Natural killer cell (primary cell): ENCODE measurements at regions not wholly inside any gene's neighbourhood (a gene's known extent, or its start where the extent isn't known, plus 50 kb on each side); places are given as distances from the start of the nearest gene placed in this dataset.

ENCODE experiments used
- ATAC-seq, 3 donors: fragments of 150-1000 bp in 2 of 3; fragments of 200-7000 bp in 1 of 3; cut with Tn5 transposase; 1 replicate in 1 of 3; 2 replicates in 2 of 3; pipeline ENCODE4 v1.10.0; 2021; ENCODE audit warnings: mild to moderate bottlenecking in 2 of 3, moderate library complexity in 2 of 3
- DNase-seq, 2 donors: peaks; one replicate each; pipeline versions ENCODE4 v3.0.0 to v3.0.0-alpha.2; 2013 to 2021; ENCODE audit warnings: mixed read lengths in 1 of 2
- H3K27ac ChIP-seq: one replicate; pipeline ENCODE4 v1.5.1; 2013; ENCODE audit warnings: mild to moderate bottlenecking, low read length
- H3K27me3 ChIP-seq: one replicate; pipeline ENCODE4 v1.6.1; 2013; ENCODE audit warnings: low read length; ENCODE audit not compliant: control insufficient read depth, insufficient read depth
- H3K36me3 ChIP-seq: one replicate; pipeline ENCODE4 v1.6.1; 2013; ENCODE audit warnings: low read length; ENCODE audit not compliant: control insufficient read depth, insufficient read depth
- H3K4me1 ChIP-seq: one replicate; pipeline ENCODE4 v1.6.1; 2013; ENCODE audit warnings: low read length; ENCODE audit not compliant: control insufficient read depth, insufficient read depth
- H3K4me3 ChIP-seq: one replicate; pipeline ENCODE4 v1.5.1; 2013; ENCODE audit warnings: low read length
- H3K9me3 ChIP-seq: one replicate; pipeline ENCODE4 v1.6.1; 2013; ENCODE audit warnings: low read length; ENCODE audit not compliant: control insufficient read depth, insufficient read depth
- H3K27ac Mint-ChIP-seq, 2 donors: one replicate each; pipeline ENCODE4 v1.8.0; 2022; ENCODE audit warnings: mild to moderate bottlenecking in 2 of 2, mixed read lengths in 2 of 2, moderate library complexity in 1 of 2
- H3K27me3 Mint-ChIP-seq, 2 donors: one replicate each; pipeline ENCODE4 v1.8.0; 2022; ENCODE audit warnings: low read depth in 2 of 2, mixed read lengths in 2 of 2
- H3K36me3 Mint-ChIP-seq: one replicate; pipeline ENCODE4 v1.8.0; 2022; ENCODE audit warnings: mixed read lengths
- H3K4me1 Mint-ChIP-seq, 2 donors: one replicate each; pipeline ENCODE4 v1.8.0; 2022; ENCODE audit warnings: mixed read lengths in 2 of 2
- H3K4me3 Mint-ChIP-seq: one replicate; pipeline ENCODE4 v1.8.0; 2022; ENCODE audit warnings: mild to moderate bottlenecking, moderate library complexity, mixed read lengths
- H3K9me3 Mint-ChIP-seq, 2 donors: one replicate each; pipeline ENCODE4 v1.8.0; 2022; ENCODE audit warnings: mixed read lengths in 2 of 2
- WGBS: methylation state at CpG from one replicate; pipeline ENCODE4 v1.1.7; 2013; ENCODE audit warnings: missing lambda C conversion rate; ENCODE audit not compliant: insufficient coverage; 5-methylcytosine and 5-hydroxymethylcytosine counted together
- intact Hi-C: fragments of 100-400 bp; cut with micrococcal nuclease; formaldehyde crosslinking; loops from one replicate; pipeline ENCODE4 v1.14.2; 2022
- TF ChIP-seq, protein P1 (sequence below): fragments of 200-600 bp; IDR thresholded peaks from one replicate; pipeline ENCODE4 v1.8.0; 2022; ENCODE audit warnings: antibody characterized with exemption

DNA sequence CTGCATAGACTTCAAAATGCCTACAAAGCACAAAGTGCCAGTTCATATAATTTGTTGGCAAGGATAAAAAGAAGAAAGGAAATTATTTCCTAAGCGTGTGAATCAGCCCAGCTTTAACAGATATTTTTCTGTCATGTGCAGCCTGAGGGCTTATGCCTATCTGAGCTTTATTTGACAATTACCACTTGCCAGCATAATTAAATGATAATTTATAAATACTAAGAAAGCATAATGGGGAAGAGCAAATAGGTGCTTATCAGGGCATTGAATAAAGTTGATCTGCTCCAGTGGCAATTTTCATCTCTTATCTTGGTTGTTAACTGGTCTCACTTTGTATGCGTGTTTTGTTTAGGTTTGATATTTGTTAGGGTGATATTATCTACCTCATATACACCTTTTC is 313.4 kb upstream of the DNAJC19 start:
- H3K4me3 ChIP-seq, result no peak overlapping the region
- Mint-ChIP-seq H3K9me3 (peaks cover 8 to 11% of the 10 kb centered on the region in 2 donors), H3K4me3 (no peak overlapping the region), H3K27ac (no peak overlapping the region), H3K36me3 (peaks cover 8% of the 10 kb centered on the region), H3K27me3 (no peaks in the 10 kb centered on the region), H3K4me1 (no peaks in the 10 kb centered on the region)
- intact Hi-C loops, result no loop called here
- H3K4me1 ChIP-seq, result no peaks in the 10 kb centered on the region
- H3K9me3 ChIP-seq, result no peaks in the 10 kb centered on the region
- no peak overlapping the region for H3K27ac ChIP-seq
- no peaks in the 10 kb centered on the region for H3K27me3 ChIP-seq
- DNase-seq (no peak), ATAC-seq (no peak)
- 100% methylated on average over 1 of the region's 2 CpGs for WGBS
- no peaks in the 10 kb centered on the region for H3K36me3 ChIP-seq
- TF ChIP-seq, protein P1, sequence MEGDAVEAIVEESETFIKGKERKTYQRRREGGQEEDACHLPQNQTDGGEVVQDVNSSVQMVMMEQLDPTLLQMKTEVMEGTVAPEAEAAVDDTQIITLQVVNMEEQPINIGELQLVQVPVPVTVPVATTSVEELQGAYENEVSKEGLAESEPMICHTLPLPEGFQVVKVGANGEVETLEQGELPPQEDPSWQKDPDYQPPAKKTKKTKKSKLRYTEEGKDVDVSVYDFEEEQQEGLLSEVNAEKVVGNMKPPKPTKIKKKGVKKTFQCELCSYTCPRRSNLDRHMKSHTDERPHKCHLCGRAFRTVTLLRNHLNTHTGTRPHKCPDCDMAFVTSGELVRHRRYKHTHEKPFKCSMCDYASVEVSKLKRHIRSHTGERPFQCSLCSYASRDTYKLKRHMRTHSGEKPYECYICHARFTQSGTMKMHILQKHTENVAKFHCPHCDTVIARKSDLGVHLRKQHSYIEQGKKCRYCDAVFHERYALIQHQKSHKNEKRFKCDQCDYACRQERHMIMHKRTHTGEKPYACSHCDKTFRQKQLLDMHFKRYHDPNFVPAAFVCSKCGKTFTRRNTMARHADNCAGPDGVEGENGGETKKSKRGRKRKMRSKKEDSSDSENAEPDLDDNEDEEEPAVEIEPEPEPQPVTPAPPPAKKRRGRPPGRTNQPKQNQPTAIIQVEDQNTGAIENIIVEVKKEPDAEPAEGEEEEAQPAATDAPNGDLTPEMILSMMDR, result no peak

DNA sequence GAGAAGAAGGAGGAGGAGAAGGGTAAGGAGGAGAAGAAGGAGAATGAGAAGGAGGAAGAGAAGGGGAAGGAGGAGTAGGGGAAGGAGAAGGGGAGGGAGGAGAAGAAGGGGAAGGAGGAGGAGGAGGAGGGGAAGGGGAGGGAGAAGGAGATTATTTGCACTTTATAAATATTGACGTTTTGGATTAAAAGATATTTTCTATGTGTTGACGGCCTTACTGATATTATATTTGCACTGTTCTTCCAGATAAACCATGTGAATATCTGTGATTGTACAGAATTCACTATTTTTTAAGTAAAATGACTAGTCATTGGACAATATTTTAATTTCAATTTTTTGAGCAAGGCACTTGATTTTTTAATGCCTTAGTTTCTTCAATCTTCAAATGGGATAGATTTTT is 310.5 kb upstream of the DNAJC19 start:
- DNase-seq (no peak), ATAC-seq (no peak)
- H3K27ac Mint-ChIP-seq, result no peak overlapping the region
- Histone ChIP-seq H3K4me1 (no peaks in the 10 kb centered on the region), H3K4me3 (no peak overlapping the region), H3K27ac (no peak overlapping the region), H3K9me3 (no peaks in the 10 kb centered on the region), H3K36me3 (no peaks in the 10 kb centered on the region), H3K27me3 (no peaks in the 10 kb centered on the region)
- 80% methylated on average over 1 of the region's 2 CpGs for WGBS
- no peaks in the 10 kb centered on the region for H3K4me1 Mint-ChIP-seq
- intact Hi-C loops, result no loop called here
- no peaks in the 10 kb centered on the region for H3K36me3 Mint-ChIP-seq
- H3K4me3 Mint-ChIP-seq, result no peak overlapping the region
- TF ChIP-seq, protein P1, result no peak
- H3K9me3 Mint-ChIP-seq, result peaks cover 8 to 11% of the 10 kb centered on the region in 2 donors
- no peaks in the 10 kb centered on the region for H3K27me3 Mint-ChIP-seq

DNA sequence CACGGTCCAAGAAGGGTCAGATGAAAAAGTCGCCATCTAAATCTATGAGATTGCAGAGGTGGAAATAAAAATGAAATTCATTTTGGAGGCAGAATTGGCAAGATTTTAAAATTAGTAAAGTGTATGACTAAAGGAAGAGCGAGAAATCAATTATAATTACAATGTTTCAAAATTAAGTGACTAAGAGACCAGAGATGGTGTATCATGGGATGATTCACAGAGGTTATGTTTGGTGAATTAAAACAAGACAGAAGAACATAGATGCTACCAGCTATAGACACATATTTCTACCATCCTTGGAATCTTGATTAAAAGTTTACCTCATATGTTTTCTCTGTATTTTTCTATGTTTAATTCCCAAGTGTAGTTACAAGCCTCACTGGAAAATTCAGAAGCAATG is 308.9 kb upstream of the DNAJC19 start:
- DNase-seq (no peak), ATAC-seq (no peak)
- TF ChIP-seq, protein P1, result no peak
- Histone ChIP-seq H3K27me3 (no peaks in the 10 kb centered on the region), H3K4me1 (no peaks in the 10 kb centered on the region), H3K27ac (no peak overlapping the region), H3K36me3 (no peaks in the 10 kb centered on the region), H3K9me3 (no peaks in the 10 kb centered on the region), H3K4me3 (no peak overlapping the region)
- Mint-ChIP-seq H3K27ac (no peak overlapping the region), H3K4me3 (no peak overlapping the region), H3K9me3 (peaks cover 6 to 11% of the 10 kb centered on the region in 2 donors), H3K27me3 (no peaks in the 10 kb centered on the region), H3K36me3 (no peaks in the 10 kb centered on the region), H3K4me1 (no peaks in the 10 kb centered on the region)
- 86% methylated on average over 2 of the region's 3 CpGs for WGBS
- intact Hi-C loops, result no loop called here

DNA sequence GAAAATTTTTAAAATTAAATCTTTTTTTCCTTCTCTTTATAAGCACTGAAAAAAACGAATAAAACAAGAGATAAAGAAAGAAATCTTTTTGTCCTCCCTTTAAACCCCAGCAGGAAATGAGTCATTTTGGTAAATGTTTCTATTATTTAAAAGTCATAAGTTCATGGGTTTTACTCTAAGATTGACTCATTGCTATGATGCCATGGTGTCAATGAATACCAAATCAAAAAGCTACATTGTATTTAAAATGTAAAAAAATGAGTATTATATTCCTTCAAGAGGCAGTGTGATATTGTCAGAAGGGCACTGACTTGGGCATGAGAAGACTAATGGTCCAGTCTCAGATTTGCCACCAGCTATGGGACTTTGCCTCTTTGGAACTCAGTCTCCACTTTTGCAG is 303.4 kb upstream of the DNAJC19 start:
- intact Hi-C loops, result no loop called here
- TF ChIP-seq, protein P1, result no peak
- no peaks in the 10 kb centered on the region for H3K27me3 ChIP-seq
- H3K4me3 ChIP-seq, result no peak overlapping the region
- no peak overlapping the region for H3K4me3 Mint-ChIP-seq
- no peak overlapping the region for H3K27ac ChIP-seq
- no peaks in the 10 kb centered on the region for H3K4me1 ChIP-seq
- WGBS, result no CpG with 5 or more reads among the region's 1 CpG
- H3K27ac Mint-ChIP-seq, result no peak overlapping the region
- no peaks in the 10 kb centered on the region for H3K9me3 ChIP-seq
- no peaks in the 10 kb centered on the region for H3K4me1 Mint-ChIP-seq
- H3K36me3 ChIP-seq, result no peaks in the 10 kb centered on the region
- H3K9me3 Mint-ChIP-seq, result peaks cover 2 to 6% of the 10 kb centered on the region in 2 donors
- no peaks in the 10 kb centered on the region for H3K36me3 Mint-ChIP-seq
- no peak for ATAC-seq
- DNase-seq, result no peak
- no peaks in the 10 kb centered on the region for H3K27me3 Mint-ChIP-seq
